DOHH2 (cell line): ENCODE measurements at regions not wholly inside any gene's neighbourhood (a gene's known extent, or its start where the extent isn't known, plus 50 kb on each side); places are given as distances from the start of the nearest gene placed in this dataset.

Experiments used
- H3F3A ChIP-seq: fragments of 200-600 bp; sonication (generic), shearing (Covaris generic); 2 replicates; pipeline ENCODE4 v1.6.0; 2016; ENCODE audit warnings: antibody characterized with exemption, mild to moderate bottlenecking; ENCODE audit not compliant: control insufficient read depth, insufficient read depth
- H3K27ac ChIP-seq: fragments of 200-600 bp; sonication (generic); 2 replicates; pipeline ENCODE4 v1.5.1; 2014; ENCODE audit warnings: low read depth, mild to moderate bottlenecking, low read length, moderate library complexity
- H3K27me3 ChIP-seq: fragments of 200-600 bp; sonication (generic); 2 replicates; pipeline ENCODE4 v1.6.1; 2014; ENCODE audit warnings: mild to moderate bottlenecking, low read length, mixed read lengths; ENCODE audit not compliant: control insufficient read depth
- H3K36me3 ChIP-seq: fragments of 200-600 bp; sonication (generic); 2 replicates; pipeline ENCODE4 v1.6.1; 2014; ENCODE audit warnings: mild to moderate bottlenecking, low read length, moderate library complexity, mixed read lengths; ENCODE audit not compliant: control insufficient read depth
- H3K4me1 ChIP-seq: fragments of 200-600 bp; sonication (generic); 2 replicates; pipeline ENCODE4 v1.6.1; 2014; ENCODE audit warnings: mild to moderate bottlenecking, low read length, mixed read lengths; ENCODE audit not compliant: control insufficient read depth
- H3K4me2 ChIP-seq: fragments of 200-600 bp; sonication (generic); 2 replicates; pipeline ENCODE4 v1.6.0; 2014; ENCODE audit warnings: mild to moderate bottlenecking, low read length, moderate library complexity
- H3K4me3 ChIP-seq: fragments of 200-600 bp; sonication (generic); 2 replicates; pipeline ENCODE4 v1.5.1; 2014; ENCODE audit warnings: mild to moderate bottlenecking, low read length, mixed read lengths
- H3K79me2 ChIP-seq: fragments of 200-600 bp; sonication (generic); 2 replicates; pipeline ENCODE4 v1.6.1; 2014; ENCODE audit warnings: mild to moderate bottlenecking, low read length, mixed read lengths; ENCODE audit not compliant: control insufficient read depth
- H3K9me2 ChIP-seq: fragments of 200-600 bp; sonication (generic); replicated peaks from 2 replicates; pipeline ENCODE4 v1.6.1; 2014; ENCODE audit warnings: mild to moderate bottlenecking, low read length, mixed read lengths; ENCODE audit not compliant: control insufficient read depth
- H3K9me3 ChIP-seq: fragments of 200-600 bp; sonication (generic); 2 replicates; pipeline ENCODE4 v1.6.1; 2014; ENCODE audit warnings: antibody characterized with exemption, low read length, mixed read lengths; ENCODE audit not compliant: control insufficient read depth, insufficient read depth
- H4K20me1 ChIP-seq: fragments of 200-600 bp; sonication (generic); 2 replicates; pipeline ENCODE4 v1.6.0; 2014; ENCODE audit warnings: low read depth, mild to moderate bottlenecking, antibody characterized with exemption, low read length, moderate library complexity; ENCODE audit not compliant: control insufficient read depth, insufficient read depth
- EZH2phosphoT487 ChIP-seq: fragments of 200-600 bp; sonication (generic); IDR thresholded peaks from 2 replicates; pipeline ENCODE4 v1.6.1; 2017; ENCODE audit warnings: borderline replicate concordance, mild to moderate bottlenecking, antibody characterized with exemption, low read length, moderate library complexity, mixed read lengths
- TF ChIP-seq, protein P1 (sequence below): fragments of 200-600 bp; sonication (generic); IDR thresholded peaks from one replicate; pipeline ENCODE4 v1.5.1; 2014; ENCODE audit warnings: antibody characterized with exemption, mild to moderate bottlenecking, low read depth, low read length; ENCODE audit not compliant: poor library complexity, severe bottlenecking

DNA sequence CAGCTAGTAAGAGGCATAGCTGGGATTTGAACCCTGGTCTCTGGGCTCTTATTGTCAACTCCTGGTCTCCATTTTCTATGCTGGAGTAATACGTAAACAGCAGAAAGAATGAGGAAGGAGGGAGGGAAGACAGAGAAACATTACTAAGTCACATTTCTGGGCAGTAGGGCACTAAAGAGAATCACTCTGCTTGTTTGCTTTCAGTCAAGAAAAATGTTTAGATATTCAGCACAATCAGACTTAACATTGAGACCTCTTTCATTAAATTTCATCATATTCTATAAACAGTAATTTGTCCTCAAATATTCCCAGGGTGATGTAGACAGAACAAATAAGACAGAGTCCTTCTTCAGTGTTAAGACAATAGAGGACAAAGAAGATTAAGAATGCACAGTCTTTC lies 67.7 kb upstream of the BNC1 start:
- Histone ChIP-seq H3K79me2 (no peaks in the 10 kb centered on the region), H4K20me1 (no peaks in the 10 kb centered on the region), H3K36me3 (no peaks in the 10 kb centered on the region), H3K9me2 (no peaks in the 10 kb centered on the region), H3K4me2 (no peak overlapping the region), H3K4me1 (no peaks in the 10 kb centered on the region), H3K4me3 (no peak overlapping the region), H3F3A (no peaks in the 10 kb centered on the region), H3K27me3 (no peaks in the 10 kb centered on the region), H3K27ac (no peak overlapping the region), H3K9me3 (no peaks in the 10 kb centered on the region)
- TF ChIP-seq, protein P1, sequence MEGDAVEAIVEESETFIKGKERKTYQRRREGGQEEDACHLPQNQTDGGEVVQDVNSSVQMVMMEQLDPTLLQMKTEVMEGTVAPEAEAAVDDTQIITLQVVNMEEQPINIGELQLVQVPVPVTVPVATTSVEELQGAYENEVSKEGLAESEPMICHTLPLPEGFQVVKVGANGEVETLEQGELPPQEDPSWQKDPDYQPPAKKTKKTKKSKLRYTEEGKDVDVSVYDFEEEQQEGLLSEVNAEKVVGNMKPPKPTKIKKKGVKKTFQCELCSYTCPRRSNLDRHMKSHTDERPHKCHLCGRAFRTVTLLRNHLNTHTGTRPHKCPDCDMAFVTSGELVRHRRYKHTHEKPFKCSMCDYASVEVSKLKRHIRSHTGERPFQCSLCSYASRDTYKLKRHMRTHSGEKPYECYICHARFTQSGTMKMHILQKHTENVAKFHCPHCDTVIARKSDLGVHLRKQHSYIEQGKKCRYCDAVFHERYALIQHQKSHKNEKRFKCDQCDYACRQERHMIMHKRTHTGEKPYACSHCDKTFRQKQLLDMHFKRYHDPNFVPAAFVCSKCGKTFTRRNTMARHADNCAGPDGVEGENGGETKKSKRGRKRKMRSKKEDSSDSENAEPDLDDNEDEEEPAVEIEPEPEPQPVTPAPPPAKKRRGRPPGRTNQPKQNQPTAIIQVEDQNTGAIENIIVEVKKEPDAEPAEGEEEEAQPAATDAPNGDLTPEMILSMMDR = no peak
- TF ChIP-seq EZH2phosphoT487 = no peak

DNA sequence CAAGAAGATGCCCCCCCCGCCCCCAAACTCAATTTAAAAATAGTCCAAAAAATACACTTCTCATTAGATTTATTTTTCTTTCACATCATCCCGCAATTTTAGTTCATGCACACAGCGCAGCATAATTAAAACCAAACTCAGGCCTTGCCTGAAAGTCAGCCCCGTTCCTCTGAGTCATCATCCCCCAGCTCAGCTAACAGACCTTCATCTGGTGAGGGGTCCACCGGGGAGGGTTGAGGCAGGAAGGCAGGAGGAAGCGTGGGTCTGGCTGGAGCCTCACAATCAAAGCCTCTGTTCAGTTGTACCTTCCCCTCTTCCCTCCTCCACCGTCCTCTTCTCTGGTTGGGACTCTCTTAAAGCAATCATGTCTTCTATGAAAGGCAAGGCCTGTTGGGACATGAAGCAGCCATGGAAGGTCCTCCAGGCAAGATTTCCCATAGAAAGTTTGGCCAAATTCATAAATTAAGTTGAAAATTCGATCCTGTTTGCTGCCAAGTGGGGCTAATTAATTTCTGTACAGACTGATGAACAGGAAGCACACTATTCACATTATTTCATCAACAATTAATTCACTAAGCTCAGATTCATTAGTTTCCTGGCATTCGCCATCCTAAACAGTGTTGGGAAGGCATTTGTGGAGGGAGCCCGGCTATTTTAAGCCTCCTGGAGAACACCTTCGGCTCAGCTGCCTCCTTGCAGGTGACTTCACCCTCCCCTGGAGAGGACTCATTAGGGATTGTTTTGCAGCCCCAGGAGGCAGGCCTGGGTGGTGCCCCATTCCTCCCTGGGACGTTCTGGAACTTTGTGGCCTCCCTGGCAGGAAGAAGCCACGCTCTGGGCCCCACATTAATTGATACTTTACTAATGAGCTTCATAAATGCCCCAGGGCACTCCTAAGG lies 72.3 kb upstream of the BNC1 start:
- no peak for TF ChIP-seq EZH2phosphoT487
- TF ChIP-seq, protein P1 = no peak
- Histone ChIP-seq H3F3A (no peaks in the 10 kb centered on the region), H3K9me3 (no peaks in the 10 kb centered on the region), H3K9me2 (no peaks in the 10 kb centered on the region), H3K4me3 (no peak overlapping the region), H3K4me1 (no peaks in the 10 kb centered on the region), H4K20me1 (no peaks in the 10 kb centered on the region), H3K4me2 (no peak overlapping the region), H3K36me3 (no peaks in the 10 kb centered on the region), H3K27me3 (no peaks in the 10 kb centered on the region), H3K27ac (no peak overlapping the region), H3K79me2 (no peaks in the 10 kb centered on the region)

GRCh38 chr15:83358972-83359564 lies 74.6 kb upstream of the BNC1 start:
- Histone ChIP-seq H3K36me3 (no peaks in the 10 kb centered on the region), H3K9me2 (no peaks in the 10 kb centered on the region), H3K79me2 (no peaks in the 10 kb centered on the region), H3F3A (no peaks in the 10 kb centered on the region), H3K4me1 (no peaks in the 10 kb centered on the region), H3K9me3 (no peaks in the 10 kb centered on the region), H4K20me1 (no peaks in the 10 kb centered on the region), H3K4me2 (no peak overlapping the region), H3K4me3 (no peak overlapping the region), H3K27me3 (no peaks in the 10 kb centered on the region), H3K27ac (no peak overlapping the region)
- TF ChIP-seq EZH2phosphoT487 = no peak
- TF ChIP-seq, protein P1 = no peak
